ENCODE measurements at regions not wholly inside any gene's neighbourhood (a gene's known extent, or its start where the extent isn't known, plus 50 kb on each side); places are given as distances from the start of the nearest gene placed in this dataset.

DNA sequence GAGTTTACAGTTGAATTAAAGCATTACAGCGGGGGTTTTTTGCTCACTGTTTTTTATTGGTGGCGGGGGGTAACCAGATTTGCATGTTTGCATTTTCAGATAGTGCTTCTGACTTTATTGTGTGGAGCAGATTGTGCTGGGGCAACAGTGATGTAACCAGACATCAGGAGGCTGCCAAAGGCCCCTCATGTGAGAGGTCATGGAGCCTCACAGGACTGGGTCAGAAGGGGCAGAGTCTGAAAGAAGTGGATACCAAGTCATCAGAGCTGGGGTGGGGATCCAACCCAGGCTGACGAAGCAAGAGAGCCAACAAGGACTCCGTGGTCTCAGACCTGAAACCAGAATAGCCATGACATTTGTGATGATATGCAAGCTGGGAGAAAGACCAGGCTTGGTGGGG lies 259.4 kb upstream of the TAS2R1 start:
- DNase-seq (no peak), ATAC-seq (ENCODE audit: low FRiP score) (no peak)
- H3K36me3 ChIP-seq (ENCODE audit: control insufficient read depth in 1 of 2, insufficient read depth in 2 of 2, low read length in 1 of 2) = no peaks in the 10 kb centered on the region
- H3K27ac ChIP-seq (ENCODE audit: low read depth in 1 of 2, low read length in 2 of 2) = no peak overlapping the region
- intact Hi-C loops (cut with DNase I) = no loop called here
- no peaks in the 10 kb centered on the region for H3K27me3 ChIP-seq (ENCODE audit: control insufficient read depth in 1 of 2, insufficient read depth in 2 of 2, low read length in 1 of 2)
- 85 to 91% methylated on average over 4 of the region's 4 CpGs for WGBS, 2 donors
- H3K9me3 ChIP-seq (ENCODE audit: control insufficient read depth, low read length) = no peaks in the 10 kb centered on the region
- no peaks in the 10 kb centered on the region for H3K4me1 ChIP-seq (ENCODE audit: control insufficient read depth in 1 of 2, insufficient read depth in 2 of 2, low read length in 2 of 2)
- H3K4me3 ChIP-seq (ENCODE audit: low read length in 2 of 2) = no peak overlapping the region

DNA sequence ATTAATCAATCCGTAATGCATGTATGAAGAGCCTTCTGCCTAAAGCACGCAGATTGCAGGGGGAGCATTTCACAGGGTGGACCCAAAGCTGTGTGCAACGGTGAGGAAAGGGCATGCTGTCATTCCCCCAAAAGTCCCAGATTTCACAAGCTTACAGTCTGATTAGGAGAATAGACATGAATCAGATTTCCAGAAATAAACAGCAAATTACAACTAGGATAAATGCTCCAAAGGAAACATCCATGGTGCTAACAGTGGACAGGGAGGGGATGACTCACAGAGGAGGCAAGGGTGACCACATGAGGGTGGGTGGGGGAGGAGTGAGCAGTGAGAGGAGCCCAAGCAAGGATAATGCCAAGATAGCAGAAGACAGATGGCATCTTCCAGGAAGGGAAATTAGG lies 258.4 kb upstream of the TAS2R1 start:
- DNase-seq = no peak
- H3K36me3 ChIP-seq (ENCODE audit: control insufficient read depth in 1 of 2, insufficient read depth in 2 of 2, low read length in 1 of 2) = no peaks in the 10 kb centered on the region
- no peaks in the 10 kb centered on the region for H3K27me3 ChIP-seq (ENCODE audit: control insufficient read depth in 1 of 2, insufficient read depth in 2 of 2, low read length in 1 of 2)
- H3K9me3 ChIP-seq (ENCODE audit: control insufficient read depth, low read length) = no peaks in the 10 kb centered on the region
- peak; percentile 43 for ATAC-seq (ENCODE audit: low FRiP score)
- WGBS, 2 donors = 15 to 16% methylated on average over 3 of the region's 3 CpGs
- intact Hi-C loops (cut with DNase I) = no loop called here
- H3K4me1 ChIP-seq (ENCODE audit: control insufficient read depth in 1 of 2, insufficient read depth in 2 of 2, low read length in 2 of 2) = no peaks in the 10 kb centered on the region
- H3K27ac ChIP-seq (ENCODE audit: low read depth in 1 of 2, low read length in 2 of 2) = no peak overlapping the region
- no peak overlapping the region for H3K4me3 ChIP-seq (ENCODE audit: low read length in 2 of 2)

DNA sequence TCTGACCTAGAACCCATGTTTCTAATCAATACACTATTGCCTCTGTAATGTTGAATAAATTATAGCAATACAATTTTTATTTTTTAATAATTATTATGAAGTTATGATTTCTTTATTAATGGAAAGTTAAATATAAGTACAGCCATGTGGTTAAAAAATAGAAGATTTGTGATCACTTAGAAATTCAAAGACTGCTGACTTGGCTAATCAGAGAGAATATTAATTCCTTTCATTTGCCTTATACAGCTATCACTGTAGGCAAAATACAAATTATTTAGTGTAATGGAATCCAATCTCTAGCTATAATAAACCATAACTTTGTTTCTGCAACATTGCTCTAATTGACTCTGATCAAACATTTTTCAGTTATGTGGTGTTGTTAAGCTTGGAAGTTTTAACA lies 255.0 kb upstream of the TAS2R1 start:
- H3K9me3 ChIP-seq (ENCODE audit: control insufficient read depth, low read length) = no peaks in the 10 kb centered on the region
- no peaks in the 10 kb centered on the region for H3K27me3 ChIP-seq (ENCODE audit: control insufficient read depth in 1 of 2, insufficient read depth in 2 of 2, low read length in 1 of 2)
- no peaks in the 10 kb centered on the region for H3K36me3 ChIP-seq (ENCODE audit: control insufficient read depth in 1 of 2, insufficient read depth in 2 of 2, low read length in 1 of 2)
- no peak overlapping the region for H3K27ac ChIP-seq (ENCODE audit: low read depth in 1 of 2, low read length in 2 of 2)
- intact Hi-C loops (cut with DNase I) = no loop called here
- H3K4me3 ChIP-seq (ENCODE audit: low read length in 2 of 2) = no peak overlapping the region
- ATAC-seq (ENCODE audit: low FRiP score) (no peak), DNase-seq (no peak)
- H3K4me1 ChIP-seq (ENCODE audit: control insufficient read depth in 1 of 2, insufficient read depth in 2 of 2, low read length in 2 of 2) = no peaks in the 10 kb centered on the region

DNA sequence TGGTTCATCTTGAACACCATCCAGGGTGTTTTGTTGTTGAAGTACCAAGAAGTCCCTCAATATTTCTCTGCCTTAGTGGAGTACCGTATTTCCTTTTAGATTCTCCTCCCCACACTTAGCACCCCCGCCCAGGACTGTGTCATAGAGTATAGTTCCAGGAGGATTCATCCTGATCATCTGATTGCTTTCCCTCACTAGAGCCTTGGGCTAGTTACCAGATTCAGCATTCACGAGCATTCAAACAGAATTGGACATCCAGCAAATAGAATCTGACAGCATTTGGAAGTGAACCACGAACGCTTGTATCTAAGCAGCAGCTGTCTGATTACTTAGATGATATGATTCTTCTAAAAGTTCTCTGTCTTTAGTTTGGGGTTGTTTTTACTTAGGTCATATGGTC lies 248.1 kb upstream of the TAS2R1 start:
- ATAC-seq (ENCODE audit: low FRiP score) (no peak), DNase-seq (no peak)
- WGBS, 2 donors = 87 to 91% methylated on average over 5 of the region's 5 CpGs
- no peaks in the 10 kb centered on the region for H3K4me1 ChIP-seq (ENCODE audit: control insufficient read depth in 1 of 2, insufficient read depth in 2 of 2, low read length in 2 of 2)
- no peak overlapping the region for H3K4me3 ChIP-seq (ENCODE audit: low read length in 2 of 2)
- intact Hi-C loops (cut with DNase I) = no loop called here
- no peaks in the 10 kb centered on the region for H3K36me3 ChIP-seq (ENCODE audit: control insufficient read depth in 1 of 2, insufficient read depth in 2 of 2, low read length in 1 of 2)
- no peaks in the 10 kb centered on the region for H3K27me3 ChIP-seq (ENCODE audit: control insufficient read depth in 1 of 2, insufficient read depth in 2 of 2, low read length in 1 of 2)
- H3K9me3 ChIP-seq (ENCODE audit: control insufficient read depth, low read length) = no peaks in the 10 kb centered on the region
- no peak overlapping the region for H3K27ac ChIP-seq (ENCODE audit: low read depth in 1 of 2, low read length in 2 of 2)

DNA sequence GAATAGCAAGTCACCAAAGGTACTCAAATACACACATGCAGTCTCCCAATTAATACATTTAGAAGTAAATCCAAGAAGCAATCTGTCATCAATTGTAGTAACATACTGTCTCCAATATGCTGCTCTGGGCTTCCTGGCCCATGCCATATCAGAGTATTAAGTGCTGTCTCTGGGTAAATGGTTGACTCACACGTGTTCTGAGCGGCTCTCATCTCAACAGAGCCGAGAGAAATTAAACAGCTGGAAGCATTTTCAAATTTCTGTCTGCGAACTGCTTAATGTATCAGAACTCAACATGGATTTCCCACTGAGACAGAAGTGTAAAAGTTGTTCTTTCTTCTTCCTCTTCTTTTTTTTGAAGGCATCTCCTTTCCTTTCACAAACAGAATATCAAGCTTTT lies 247.3 kb upstream of the TAS2R1 start:
- intact Hi-C loops (cut with DNase I) = no loop called here
- Histone ChIP-seq H3K27me3 (ENCODE audit: control insufficient read depth in 1 of 2, insufficient read depth in 2 of 2, low read length in 1 of 2) (no peaks in the 10 kb centered on the region), H3K4me1 (ENCODE audit: control insufficient read depth in 1 of 2, insufficient read depth in 2 of 2, low read length in 2 of 2) (no peaks in the 10 kb centered on the region), H3K9me3 (ENCODE audit: control insufficient read depth, low read length) (no peaks in the 10 kb centered on the region), H3K27ac (ENCODE audit: low read depth in 1 of 2, low read length in 2 of 2) (no peak overlapping the region), H3K4me3 (ENCODE audit: low read length in 2 of 2) (no peak overlapping the region), H3K36me3 (ENCODE audit: control insufficient read depth in 1 of 2, insufficient read depth in 2 of 2, low read length in 1 of 2) (no peaks in the 10 kb centered on the region)
- 84 to 88% methylated on average over 4 of the region's 4 CpGs for WGBS, 2 donors
- no peak for DNase-seq
- ATAC-seq (ENCODE audit: low FRiP score) = no peak

DNA sequence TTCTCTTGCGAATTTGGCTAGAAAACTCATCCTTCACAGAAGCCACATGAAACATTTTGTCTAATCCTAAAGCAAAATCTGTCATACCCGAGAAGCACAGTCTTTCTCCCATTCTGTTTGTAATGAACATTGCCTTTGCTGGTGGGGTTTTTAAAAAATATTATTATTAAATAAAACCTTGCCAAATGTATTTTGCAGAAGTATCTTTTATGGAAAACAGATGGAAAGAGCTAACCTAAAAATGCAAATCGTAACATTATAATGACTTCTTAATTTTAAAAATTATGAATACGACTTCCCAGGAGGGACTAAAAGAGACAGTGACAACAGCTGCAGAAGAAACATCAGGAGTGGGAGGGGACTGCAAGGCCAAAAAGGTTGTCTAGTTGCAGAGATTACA lies 246.3 kb upstream of the TAS2R1 start:
- Histone ChIP-seq H3K4me3 (ENCODE audit: low read length in 2 of 2) (no peak overlapping the region), H3K36me3 (ENCODE audit: control insufficient read depth in 1 of 2, insufficient read depth in 2 of 2, low read length in 1 of 2) (no peaks in the 10 kb centered on the region), H3K4me1 (ENCODE audit: control insufficient read depth in 1 of 2, insufficient read depth in 2 of 2, low read length in 2 of 2) (no peaks in the 10 kb centered on the region), H3K9me3 (ENCODE audit: control insufficient read depth, low read length) (no peaks in the 10 kb centered on the region), H3K27ac (ENCODE audit: low read depth in 1 of 2, low read length in 2 of 2) (no peak overlapping the region), H3K27me3 (ENCODE audit: control insufficient read depth in 1 of 2, insufficient read depth in 2 of 2, low read length in 1 of 2) (no peaks in the 10 kb centered on the region)
- intact Hi-C loops (cut with DNase I) = no loop called here
- DNase-seq (no peak), ATAC-seq (ENCODE audit: low FRiP score) (no peak)
- WGBS, 2 donors = 95 to 99% methylated on average over 4 of the region's 4 CpGs

DNA sequence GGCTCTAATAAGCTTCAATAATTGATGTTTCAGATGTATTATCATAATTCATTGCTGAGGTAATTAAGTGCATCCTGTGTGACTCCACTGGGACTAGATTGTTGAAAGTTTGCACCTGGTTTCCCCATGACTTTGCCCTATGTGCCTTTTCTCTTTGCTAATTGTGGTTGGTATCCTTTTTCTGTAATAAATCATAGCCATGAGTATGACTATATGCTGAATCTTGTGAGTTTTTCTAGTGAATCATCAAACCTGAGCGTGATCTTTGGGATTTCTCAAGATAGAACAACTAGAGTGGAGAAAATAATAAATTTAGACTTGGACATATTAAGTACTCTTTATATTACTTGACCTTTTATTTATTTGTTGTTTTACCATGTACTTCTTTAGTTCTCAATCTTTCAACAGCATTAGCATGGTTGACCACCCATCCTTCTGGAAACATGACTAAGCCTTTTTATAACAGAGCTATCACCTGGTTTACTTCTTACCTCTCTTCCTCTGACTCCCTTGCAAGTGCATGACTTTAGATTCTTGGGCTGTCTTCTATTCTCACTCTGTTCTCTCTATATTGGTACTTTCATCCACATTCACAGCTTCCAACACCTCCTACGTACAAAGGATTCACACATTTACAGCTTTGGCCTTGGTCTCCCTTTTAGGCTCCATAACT lies 239.6 kb upstream of the TAS2R1 start:
- no peaks in the 10 kb centered on the region for H3K27me3 ChIP-seq (ENCODE audit: control insufficient read depth in 1 of 2, insufficient read depth in 2 of 2, low read length in 1 of 2)
- DNase-seq = no peak
- H3K4me3 ChIP-seq (ENCODE audit: low read length in 2 of 2) = no peak overlapping the region
- no peaks in the 10 kb centered on the region for H3K9me3 ChIP-seq (ENCODE audit: control insufficient read depth, low read length)
- intact Hi-C loops (cut with DNase I) = no loop called here
- H3K27ac ChIP-seq (ENCODE audit: low read depth in 1 of 2, low read length in 2 of 2) = no peak overlapping the region
- H3K36me3 ChIP-seq (ENCODE audit: control insufficient read depth in 1 of 2, insufficient read depth in 2 of 2, low read length in 1 of 2) = no peaks in the 10 kb centered on the region
- H3K4me1 ChIP-seq (ENCODE audit: control insufficient read depth in 1 of 2, insufficient read depth in 2 of 2, low read length in 2 of 2) = no peaks in the 10 kb centered on the region
- WGBS, 2 donors = 84 to 90% methylated on average over 2 of the region's 2 CpGs
- no peak for ATAC-seq (ENCODE audit: low FRiP score)

DNA sequence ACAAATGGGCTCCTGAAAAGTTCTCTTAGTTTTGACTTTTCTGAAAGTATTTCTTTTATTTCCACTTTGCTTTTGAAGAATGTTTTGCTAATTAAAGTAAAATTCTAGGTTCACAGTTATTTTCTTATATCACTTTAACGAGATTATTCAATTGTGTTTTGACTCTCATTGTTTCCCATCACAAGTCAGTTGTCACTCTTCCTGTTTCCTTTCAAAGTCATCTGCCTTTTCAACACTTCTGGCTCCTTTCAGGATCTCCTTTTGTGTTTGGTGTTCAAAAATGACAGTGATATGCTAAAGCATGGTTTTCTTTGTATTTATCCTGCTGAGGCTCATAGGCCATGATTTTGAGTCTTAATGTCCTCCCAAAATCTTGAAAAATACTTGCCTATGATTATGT lies 235.4 kb upstream of the TAS2R1 start:
- intact Hi-C loops (cut with DNase I) = no loop called here
- Histone ChIP-seq H3K4me1 (ENCODE audit: control insufficient read depth in 1 of 2, insufficient read depth in 2 of 2, low read length in 2 of 2) (no peaks in the 10 kb centered on the region), H3K27me3 (ENCODE audit: control insufficient read depth in 1 of 2, insufficient read depth in 2 of 2, low read length in 1 of 2) (no peaks in the 10 kb centered on the region), H3K4me3 (ENCODE audit: low read length in 2 of 2) (no peak overlapping the region), H3K9me3 (ENCODE audit: control insufficient read depth, low read length) (no peaks in the 10 kb centered on the region), H3K36me3 (ENCODE audit: control insufficient read depth in 1 of 2, insufficient read depth in 2 of 2, low read length in 1 of 2) (no peaks in the 10 kb centered on the region), H3K27ac (ENCODE audit: low read depth in 1 of 2, low read length in 2 of 2) (no peak overlapping the region)
- no peak for ATAC-seq (ENCODE audit: low FRiP score)
- no peak for DNase-seq
- WGBS, 2 donors = 95 to 100% methylated on average over 1 of the region's 1 CpG

DNA sequence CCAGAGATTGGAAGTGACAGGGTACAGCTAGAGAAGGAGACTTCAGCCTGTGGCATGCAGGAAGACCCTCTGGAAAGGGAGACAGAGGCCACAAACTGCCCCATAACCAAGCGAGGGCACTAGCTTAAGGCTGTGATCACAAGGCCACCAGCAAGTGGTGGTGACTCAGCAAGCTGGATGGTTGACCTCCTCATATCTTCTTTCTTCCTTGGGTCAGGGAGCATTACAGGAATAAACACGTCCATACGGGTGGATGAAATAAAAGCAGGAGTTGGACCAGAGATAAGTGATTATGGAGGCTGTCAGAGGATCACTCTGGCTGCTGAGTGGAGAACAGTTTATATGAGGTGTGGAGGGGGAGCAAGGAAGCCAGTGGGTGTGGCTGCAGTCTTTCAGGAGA lies 234.6 kb upstream of the TAS2R1 start:
- H3K36me3 ChIP-seq (ENCODE audit: control insufficient read depth in 1 of 2, insufficient read depth in 2 of 2, low read length in 1 of 2) = no peaks in the 10 kb centered on the region
- H3K4me3 ChIP-seq (ENCODE audit: low read length in 2 of 2) = no peak overlapping the region
- H3K9me3 ChIP-seq (ENCODE audit: control insufficient read depth, low read length) = no peaks in the 10 kb centered on the region
- no peaks in the 10 kb centered on the region for H3K27me3 ChIP-seq (ENCODE audit: control insufficient read depth in 1 of 2, insufficient read depth in 2 of 2, low read length in 1 of 2)
- intact Hi-C loops (cut with DNase I) = no loop called here
- no peak for ATAC-seq (ENCODE audit: low FRiP score)
- no peak for DNase-seq
- 63 to 96% methylated on average over 3 of the region's 3 CpGs for WGBS, 2 donors
- H3K27ac ChIP-seq (ENCODE audit: low read depth in 1 of 2, low read length in 2 of 2) = no peak overlapping the region
- H3K4me1 ChIP-seq (ENCODE audit: control insufficient read depth in 1 of 2, insufficient read depth in 2 of 2, low read length in 2 of 2) = no peaks in the 10 kb centered on the region

All from aorta (tissue), 5 donors.